Stimulated activated CD4-positive, alpha-beta T cell treated with anti-CD3 and anti-CD28 coated beads, TNF-alpha, amount 100 ng/mL, for 24 hours (primary cell): ENCODE measurements at regions not wholly inside any gene's neighbourhood (a gene's known extent, or its start where the extent isn't known, plus 50 kb on each side); places are given as distances from the start of the nearest gene placed in this dataset.

Experiments used
- DNase-seq, 3 experiments: peaks; one replicate each; pipeline ENCODE4 v3.0.0-alpha.2; 2020; ENCODE audit warnings: low read depth in 3 of 3

DNA sequence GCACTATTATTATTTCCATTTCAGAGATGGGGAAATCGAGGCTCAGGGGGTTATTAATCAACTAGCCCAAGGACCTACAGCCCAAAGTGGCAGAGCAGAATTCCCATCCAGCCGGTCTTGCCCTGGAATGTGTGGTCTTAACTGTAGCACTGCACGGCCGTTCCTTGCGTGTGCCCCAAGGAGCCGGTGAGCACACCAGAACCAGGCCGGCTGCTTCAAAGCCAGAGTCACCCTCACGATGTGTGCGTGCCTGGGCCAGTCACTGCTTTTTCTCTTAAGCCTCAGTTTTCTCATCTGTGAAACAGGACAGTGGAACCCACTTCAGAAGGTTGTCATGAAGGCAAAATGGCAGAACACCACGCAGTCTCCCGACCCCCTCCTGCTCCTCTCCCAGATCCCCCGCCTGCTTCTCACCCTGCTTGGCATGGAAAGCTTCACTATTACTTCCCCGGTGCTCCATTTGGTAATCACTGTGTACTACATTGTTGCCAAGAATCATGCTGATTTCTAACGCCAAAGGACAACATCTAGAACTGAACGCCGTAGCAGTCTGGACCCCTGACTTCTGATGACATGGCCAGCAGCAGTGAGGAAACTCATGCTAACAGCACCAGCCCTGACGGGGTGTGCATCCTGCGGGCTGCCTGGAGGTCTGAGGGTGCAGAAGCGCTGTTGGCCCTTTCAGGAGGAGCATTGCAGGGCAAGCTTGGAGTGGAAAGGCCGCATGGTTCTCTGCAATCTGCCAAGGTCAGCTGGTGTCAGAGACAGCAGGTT, 106.8 kb upstream of the B3GAT1 start:
- DNase-seq = no peak

DNA sequence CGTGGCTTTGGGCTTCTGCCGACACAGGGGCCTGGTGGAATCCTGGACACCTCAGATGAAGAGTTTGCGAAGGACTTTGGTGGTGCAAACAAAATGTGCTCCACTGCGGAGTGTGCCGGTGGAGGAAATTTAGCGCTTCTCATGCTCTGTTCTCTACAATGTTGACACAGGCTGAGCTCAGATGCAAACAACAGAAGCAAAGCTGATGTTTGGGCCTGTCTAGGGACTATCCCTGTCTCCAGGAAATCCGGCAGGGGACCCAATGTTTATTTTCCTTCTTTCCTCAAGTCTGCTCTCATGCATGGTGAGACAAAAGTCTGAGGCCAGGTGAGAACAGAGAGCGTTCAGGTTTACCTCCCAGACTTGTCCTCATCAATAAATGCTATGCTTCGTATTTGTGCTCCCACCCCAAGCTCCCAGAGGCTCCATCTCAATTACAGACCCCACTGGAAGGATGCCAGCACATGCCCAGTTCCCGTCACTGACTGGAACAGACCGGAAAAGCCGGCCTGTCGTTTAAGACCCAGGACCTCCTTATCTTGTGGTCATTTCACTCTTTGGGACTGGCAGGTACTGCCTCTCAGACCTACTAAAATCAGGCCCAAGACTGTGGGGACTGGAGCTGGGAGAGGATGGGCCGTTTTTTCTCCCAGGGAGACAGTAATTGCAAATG, 105.7 kb upstream of the B3GAT1 start:
- no peak for DNase-seq

DNA sequence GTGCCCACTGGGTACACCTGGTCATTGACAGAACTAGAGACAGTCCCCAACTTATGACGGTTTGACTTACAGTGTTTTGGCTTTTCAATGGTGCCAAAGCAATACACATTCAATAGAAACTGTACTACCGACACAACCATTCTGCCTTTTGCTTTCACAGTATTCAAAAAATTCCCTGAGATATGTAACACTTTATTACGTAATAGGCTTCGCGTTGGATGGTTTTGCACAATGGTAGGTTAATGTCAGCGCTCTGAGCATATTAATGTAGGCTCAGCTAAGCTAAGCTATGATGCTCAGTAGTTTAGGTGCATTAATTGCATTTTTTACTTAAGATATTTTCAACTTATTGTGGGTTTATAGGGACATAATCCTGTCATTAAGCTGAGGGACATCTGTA, 105.1 kb upstream of the B3GAT1 start:
- DNase-seq = no peak

DNA sequence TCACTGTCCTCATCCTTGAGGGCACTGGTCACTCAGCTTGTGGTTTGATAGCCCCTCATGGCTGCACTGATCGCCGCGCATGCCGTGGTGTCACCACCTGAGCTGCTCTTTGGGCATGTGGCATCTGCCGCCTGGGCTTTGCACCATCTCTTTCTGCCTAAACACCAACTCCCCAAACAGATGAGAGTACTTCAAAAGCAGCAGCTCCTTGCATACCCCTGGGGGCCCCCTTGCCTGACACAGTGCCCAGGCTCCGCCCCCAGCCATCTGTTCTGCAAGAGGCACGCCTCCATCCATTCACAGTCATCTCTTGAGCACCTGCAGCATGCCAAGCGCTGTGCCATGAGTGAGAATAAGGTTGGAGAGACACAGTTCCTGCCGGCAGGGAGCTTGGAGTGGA, 104.5 kb upstream of the B3GAT1 start:
- no peak for DNase-seq

DNA sequence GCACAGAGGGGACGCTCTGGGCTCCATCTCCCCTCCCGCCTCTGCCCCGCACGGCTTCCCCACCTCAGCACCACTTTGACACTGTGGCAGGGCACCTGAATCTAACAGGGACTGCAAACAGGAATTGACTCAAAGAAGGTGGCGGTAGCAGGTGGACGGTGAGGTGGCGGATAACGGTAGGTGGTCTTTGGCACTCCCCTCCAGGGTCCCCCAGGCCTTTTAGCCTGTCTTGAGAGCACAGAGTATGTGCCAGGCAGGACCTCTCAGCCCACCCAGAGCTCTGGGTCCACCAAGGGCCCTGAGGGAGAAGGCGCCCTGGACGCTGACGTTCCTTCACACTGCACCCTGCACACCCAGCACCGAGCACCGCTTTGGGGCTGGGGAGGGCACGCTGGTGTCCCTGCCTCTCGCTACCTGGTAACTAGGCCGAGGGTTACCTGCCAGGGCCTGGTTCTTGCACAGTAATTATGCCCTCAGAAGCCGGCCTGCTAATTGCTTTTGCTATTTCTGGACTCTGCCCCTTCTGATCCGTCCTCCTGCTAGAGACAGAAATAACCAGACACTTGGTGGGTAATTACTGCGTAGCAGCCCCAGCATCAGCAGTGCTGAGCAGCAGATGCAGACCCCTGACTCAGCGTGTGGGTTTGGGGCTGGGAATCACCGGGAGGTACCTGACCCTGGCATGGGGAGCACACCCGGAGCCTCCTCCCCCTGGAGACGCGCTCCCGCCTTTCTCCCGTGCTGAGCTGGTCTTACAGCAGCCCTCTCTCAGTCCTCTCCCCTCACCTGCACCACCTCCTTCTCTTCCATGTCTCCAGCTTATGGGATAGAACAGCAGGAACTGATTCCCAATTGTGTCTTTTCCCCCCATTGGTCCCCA, 103.3 kb upstream of the B3GAT1 start:
- no peak for DNase-seq

DNA sequence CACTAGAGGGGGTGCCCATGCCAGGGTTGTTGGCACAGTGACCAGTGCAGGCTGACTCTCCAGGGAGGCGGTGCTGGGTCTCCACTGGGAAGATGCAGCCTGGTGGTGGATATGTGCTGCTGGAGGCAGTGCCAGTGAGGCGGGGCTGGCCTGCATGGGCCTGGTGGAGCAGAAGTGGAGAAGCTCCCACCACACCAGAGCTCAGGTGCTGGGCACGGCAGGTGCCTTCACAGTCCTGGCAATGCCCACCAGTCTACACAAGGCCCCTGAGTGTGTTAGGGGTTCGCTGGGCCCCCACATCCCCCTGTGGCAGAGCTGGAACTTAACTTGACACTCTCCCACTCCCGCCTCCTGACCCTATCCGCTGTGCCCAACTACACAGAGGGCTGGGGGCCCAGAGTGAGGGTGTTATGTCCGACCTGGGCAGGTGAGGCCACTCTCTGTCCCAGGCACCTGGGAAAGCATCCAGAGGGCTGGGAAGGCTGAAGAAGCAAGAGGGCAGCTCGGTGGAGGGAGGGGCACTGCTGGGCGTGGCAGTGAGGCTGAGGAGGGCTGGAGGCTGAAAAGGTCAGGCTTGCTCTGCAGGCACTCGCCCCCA, 102.4 kb upstream of the B3GAT1 start:
- DNase-seq = no peak

DNA sequence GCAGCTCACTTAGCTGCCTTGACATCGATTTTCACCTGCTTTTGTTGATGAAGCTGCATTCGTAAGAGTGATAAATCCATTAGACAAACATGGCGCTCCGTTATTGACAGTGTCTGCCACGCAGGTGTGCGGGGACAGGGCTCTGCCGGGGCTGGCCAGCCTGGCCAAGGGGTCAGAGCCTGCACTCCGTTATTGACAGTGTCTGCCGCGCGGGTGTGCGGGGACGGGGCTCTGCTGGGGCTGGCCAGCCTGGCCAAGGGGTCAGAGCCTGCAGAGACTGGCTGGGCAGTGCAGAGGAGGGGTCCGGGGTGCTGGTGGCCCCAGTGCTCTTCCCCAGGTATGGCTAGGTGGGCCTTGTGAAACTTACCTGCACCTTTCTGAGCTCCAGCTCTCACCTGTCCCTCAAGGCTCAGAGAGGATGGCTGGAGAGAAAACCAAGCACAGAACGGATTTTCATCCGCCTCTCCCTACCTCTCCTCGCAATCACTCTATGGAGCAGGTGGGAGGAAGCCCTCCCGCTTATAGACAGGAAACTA, 101.6 kb upstream of the B3GAT1 start:
- no peak for DNase-seq

DNA sequence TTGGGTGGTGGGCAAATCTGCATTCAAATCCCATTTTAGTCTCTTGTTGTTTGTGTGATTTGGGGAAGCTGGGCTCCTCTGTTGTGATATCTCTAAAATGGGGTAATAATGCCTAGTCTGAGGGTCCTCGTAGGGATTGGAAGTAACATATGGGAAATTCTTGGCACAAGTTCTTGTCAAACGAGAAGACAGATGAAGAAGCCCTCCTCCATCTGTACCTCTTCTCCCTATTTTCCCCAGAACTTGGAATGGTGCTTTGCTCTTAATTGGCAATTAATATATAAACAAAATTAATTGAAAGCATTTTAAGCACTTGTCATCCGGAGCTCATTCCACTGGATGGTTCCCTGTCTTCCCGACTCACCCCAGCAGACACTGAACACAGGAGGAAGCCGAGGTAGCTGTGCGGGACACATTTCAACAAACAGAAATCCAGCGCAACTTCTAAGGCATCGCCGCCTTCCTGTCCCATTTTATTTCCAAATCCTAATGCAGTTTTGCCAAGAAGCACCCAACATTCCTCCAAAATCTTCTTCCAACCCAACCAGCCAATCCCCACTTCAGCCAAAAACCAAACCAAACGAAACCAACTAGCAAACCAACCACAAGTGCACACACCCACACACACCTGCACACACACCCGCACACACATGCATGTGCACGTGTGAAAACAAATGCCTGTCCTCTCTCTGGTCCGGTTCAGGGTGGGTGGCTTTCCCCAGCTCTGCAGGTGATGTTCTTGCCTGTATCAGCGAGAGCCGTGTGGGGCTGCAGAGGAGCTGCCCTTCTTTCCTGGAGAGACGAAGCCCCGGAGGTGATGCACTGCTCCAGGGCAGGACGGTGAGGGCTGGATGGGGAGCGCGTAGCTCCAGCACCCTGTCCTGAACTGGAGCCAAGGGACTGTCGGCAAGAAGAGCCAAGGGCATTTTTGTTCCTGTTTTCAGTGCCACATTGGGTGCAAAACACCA, 100.8 kb upstream of the B3GAT1 start:
- no peak for DNase-seq

DNA sequence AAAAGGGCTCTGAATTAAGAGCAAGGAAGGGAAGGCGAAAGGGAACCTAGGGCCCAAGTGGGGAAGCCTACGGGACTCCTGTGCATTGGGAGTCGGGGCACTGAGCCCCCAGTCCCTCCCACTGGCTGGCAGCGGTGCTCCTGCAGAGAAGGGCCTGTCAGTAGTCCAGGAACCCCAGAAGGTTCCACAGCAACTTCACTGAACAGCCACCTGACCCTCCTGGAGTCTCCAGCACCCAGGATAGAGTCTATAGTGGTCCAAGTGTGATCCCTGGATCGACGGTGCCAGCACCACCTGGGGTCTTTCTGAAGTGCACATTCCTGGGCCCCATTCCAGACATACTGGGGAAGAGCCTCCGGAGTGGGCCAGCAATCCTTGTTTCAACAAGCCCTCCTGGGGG, 100.0 kb upstream of the B3GAT1 start:
- no peak for DNase-seq

DNA sequence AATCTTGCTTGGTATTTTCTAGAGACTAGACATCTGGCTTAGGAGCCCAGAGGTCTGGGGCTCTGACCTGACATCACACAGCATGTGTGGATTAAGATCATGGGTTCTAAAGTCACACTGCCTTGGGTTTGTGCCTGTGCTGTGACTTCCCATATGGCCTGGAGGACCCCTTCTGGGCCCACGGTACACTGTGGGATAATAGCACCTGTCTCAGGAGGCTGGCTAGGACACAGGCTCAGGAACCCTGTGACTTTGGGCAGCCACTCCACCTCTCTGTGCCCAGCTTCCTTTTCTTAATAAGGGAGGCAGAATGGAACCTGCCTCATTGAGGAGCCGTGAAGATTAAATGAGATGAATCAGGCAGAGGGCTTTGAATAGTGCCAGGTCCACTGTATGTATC, 99.2 kb upstream of the B3GAT1 start:
- no peak for DNase-seq

DNA sequence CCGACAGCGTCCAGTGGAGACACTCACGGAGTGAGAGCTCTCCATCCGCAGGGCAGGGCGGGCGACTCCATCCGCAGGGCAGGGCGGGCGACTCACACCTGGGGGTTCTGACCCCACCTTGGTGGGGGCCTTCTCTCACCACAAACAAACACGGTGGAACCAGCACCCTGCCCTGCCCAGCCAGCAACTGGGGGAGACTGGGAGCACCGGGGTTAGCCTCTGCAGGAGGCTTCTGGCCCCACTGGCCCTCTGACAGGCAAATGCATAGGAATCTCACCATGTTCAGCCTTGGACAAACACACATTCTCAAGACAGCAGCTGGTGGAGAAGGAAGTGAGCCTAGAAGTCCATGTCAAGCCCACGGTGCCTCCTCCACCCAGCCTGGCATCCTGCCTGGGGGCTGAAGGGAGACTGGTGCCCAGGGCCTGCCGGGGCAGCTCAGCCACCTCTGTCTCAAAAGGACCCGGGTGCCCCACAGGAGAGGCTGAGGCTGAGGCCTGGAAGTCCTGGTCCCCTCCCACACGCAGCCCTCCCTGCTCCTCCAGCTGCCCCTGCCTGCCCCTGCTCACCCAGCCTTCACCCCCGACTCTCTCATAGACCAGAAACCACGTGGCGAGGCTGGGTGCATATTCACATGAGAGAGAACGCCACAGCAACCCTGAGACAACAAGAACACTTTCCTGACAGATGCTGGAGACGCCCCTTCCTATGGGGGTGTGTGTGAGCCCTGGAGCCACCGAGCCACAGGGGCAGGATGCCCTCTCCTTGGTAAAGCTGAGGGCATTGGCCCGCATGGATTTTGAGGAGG, 98.4 kb upstream of the B3GAT1 start:
- DNase-seq = no peak

DNA sequence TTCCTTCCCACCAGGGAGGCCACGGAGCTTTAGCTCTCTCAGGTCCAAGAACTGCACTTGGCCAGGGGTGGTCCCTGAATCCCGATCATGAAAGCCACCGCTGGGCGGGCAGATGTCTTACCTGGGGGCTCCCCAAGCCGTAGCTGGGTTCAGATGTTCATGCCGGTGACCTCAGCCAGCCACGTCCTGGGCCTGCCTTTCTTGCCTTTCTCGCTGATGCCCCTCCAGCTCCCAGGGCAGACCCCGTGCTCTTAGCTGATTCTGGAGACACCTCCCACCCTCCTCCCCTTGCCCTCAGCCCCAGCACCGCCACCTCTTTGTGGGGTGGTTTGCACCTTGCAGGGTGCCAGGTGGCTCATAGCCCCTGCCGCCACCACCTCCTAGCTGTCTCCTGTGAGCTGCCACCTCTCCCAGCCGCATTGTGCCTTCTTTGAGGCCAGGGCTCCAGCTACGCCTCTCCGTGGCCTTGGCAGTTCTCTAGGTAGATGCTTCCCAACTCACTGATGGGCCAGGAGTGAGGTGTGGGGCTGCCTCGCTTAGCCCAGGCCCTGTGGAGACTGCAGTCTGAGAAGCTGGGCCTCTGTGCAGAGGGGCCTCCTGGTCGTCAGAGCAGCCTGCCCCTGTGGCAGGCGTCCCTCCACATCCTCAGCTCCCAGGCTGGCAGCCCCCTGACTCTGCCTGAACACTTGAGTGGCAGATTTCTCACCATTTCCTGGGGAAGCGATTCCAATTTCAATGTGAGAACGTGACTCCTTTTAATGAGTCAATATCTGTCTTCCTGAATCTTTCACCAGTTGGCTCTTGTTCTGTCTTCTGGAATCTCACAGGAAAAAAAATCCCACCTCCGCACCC, 97.6 kb upstream of the B3GAT1 start:
- no peak for DNase-seq

DNA sequence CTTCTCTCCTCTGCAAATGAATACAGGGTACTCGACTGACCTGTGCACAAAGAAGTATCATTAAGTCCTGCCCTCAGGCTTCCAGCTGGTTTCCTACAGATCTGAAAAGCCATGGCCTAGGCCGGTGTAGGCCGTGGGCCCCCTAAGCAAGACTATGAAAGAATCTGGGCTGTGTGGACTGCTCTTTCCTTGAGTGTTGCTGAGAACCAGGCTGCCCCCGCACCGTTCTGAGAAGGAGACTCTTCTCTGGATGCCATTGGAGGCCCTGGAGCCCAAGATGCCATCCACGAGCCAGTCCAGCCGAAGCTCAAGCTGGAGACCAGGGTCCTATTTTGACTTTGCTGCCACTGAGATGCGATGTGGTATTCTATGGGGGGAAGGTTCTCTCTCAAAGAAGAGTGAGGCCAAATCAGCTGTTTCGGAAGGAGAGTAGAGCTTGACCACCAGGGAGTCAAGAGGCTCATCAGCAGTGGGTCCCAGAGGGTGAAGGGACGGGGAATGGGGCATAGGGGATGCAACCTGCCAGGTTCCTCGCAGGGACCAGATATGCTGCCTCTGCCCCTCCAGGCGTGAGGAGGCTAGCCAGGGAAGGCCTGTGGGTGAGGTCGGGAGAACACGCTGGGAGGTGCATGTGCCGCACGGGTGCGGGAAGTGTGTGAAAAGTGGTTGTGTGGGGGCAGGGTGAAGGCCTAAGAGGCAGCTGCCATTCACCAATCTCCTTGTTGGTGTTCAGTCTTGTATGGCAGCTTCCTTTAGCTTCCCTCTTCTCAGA, 96.4 kb upstream of the B3GAT1 start:
- DNase-seq = no peak

DNA sequence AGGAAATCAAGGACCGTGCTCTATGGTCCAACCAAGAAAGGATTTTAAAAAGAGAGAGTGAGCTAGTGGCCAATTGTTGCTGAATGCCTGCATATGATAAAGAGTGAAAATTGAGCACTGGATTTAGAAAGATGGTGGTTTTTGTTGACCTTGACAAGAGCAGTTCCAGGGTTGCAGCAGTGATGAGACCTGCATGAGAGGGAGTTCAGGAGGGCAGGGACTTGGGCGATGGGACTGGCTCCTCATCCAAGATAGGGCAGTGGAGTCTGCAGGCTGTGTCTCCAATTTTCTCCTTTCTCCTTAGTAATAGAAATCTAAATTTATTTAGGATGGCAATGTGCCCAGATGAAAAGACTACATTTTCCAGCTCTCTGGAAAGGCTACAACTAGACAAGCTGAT, 94.0 kb upstream of the B3GAT1 start:
- no peak for DNase-seq

DNA sequence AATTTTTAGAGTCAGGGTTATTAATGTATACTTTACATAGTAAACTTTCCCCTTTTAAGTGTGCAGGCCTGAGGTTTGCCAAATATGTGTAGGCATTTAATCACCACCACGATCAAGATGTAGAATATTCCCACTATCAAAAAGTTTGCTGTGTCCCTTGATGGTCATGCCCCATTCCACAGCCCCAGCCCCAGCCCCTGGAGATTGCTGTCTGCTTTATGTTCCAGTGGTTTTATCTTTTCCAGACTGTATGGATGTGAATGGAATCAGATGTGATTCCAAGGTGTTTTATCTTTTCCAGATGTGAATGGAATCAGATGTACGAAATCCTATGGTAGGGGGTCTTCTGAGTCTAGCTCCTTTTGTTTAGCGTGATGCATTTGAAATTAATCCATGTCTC, 93.1 kb upstream of the B3GAT1 start:
- no peak for DNase-seq

DNA sequence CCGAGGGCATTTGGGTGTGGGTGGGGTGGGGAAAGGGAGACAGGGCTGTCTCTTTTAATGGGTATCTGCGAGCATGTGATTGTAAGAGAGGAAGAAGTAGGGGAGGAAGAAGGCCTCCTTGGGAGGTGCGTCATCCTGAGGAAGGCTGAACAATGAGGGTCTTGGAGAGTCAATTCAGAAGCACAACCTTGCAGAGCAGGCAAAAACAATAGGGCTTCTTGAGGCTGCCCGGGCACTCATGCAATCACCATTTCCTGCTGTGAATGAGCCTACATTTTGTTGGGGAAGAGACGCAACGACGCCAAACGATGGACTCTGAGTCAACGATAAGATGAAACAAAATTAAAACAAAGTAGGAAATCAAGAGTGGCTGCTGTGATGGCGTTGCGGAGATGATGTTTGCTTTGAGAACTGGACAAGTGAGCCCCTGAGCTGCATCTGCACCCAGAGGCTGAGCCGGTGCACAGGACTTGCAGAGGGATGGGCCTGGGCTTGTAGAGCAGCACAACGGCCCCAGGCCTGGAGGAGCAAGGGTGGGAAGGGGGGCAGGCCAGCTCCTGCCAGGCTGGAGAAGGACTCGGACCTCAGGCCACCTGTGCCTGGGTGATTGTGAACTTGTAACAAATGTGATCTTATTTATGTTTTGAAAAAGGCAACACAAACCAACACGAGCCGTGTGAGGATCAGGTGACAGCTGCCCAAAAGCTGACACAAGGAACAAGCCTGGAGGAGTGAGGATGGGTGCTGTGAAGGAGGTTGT, 92.3 kb upstream of the B3GAT1 start:
- DNase-seq = no peak

DNA sequence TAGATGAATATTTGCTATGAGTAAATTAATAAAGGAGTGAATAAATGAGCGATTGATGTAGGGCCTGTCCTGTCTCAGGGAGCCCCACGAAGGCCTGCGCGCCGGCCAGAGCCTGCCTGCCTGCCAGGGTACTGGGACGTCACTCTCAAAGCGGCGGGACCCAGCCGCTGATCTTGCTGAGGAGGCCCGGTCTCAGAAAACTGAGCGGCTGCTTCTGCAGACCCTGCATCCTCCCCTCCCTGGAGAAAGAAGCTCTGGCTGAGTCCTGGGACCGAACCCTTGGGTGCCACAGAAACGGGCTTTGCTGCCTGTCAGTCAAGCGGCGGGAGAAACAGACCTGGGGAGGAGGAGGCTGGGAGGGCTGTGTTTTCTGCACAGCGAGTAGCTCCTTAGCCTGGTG, 91.6 kb upstream of the B3GAT1 start:
- no peak for DNase-seq
